Activated T-cell treated with anti-CD3 and anti-CD28 coated beads, Interleukin-2, amount 50 U/mL, for 4 hours (primary cell): ENCODE measurements at regions not wholly inside any gene's neighbourhood (a gene's known extent, or its start where the extent isn't known, plus 50 kb on each side); places are given as distances from the start of the nearest gene placed in this dataset.
A peak's percentile ranks its signal among the peaks of the same experiment; 100 is the strongest.
"Not testable (repeated sequence)": the region's sequence is repeated elsewhere in the genome, so short reads cannot be mapped to it uniquely, and the experiment has no call there.

Experiments used
- ATAC-seq, 2 donors: fragments of 200-7000 bp; cut with Tn5 transposase; one replicate each; pipeline ENCODE4 v1.10.0; 2021
- DNase-seq: peaks from one replicate; pipeline ENCODE4 v3.0.0-alpha.2; 2020
- H3K27me3 Mint-ChIP-seq: one replicate; pipeline ENCODE4 v1.8.0; 2021; ENCODE audit warnings: low read depth, mixed read lengths
- H3K36me3 Mint-ChIP-seq: one replicate; pipeline ENCODE4 v1.8.0; 2022; ENCODE audit warnings: mixed read lengths; ENCODE audit not compliant: insufficient read depth
- H3K4me1 Mint-ChIP-seq: one replicate; pipeline ENCODE4 v1.8.0; 2021; ENCODE audit warnings: low read depth, mixed read lengths
- H3K4me3 Mint-ChIP-seq: one replicate; pipeline ENCODE4 v1.8.0; 2021; ENCODE audit warnings: mild to moderate bottlenecking, moderate library complexity, mixed read lengths
- H3K9me3 Mint-ChIP-seq: one replicate; pipeline ENCODE4 v1.8.0; 2021; ENCODE audit warnings: mixed read lengths

- Mint-ChIP-seq H3K9me3 (no peaks in the 10 kb centered on the region), H3K36me3 (no peaks in the 10 kb centered on the region), H3K4me1 (no peaks in the 10 kb centered on the region), H3K4me3 (no peak overlapping the region), H3K27me3 (peaks cover 24% of the 10 kb centered on the region)
- DNase-seq (no peak), ATAC-seq (no peak)
These were observed 373.7 kb upstream of the CCNH start for GRCh38 chr5:87786471-87786870.

- Mint-ChIP-seq H3K27me3 (peaks cover 29% of the 10 kb centered on the region), H3K9me3 (no peaks in the 10 kb centered on the region), H3K4me1 (no peaks in the 10 kb centered on the region), H3K36me3 (no peaks in the 10 kb centered on the region), H3K4me3 (no peak overlapping the region)
- DNase-seq (no peak), ATAC-seq (no peak)
These were observed 373.0 kb upstream of the CCNH start for GRCh38 chr5:87785554-87786335.

- no peaks in the 10 kb centered on the region for H3K9me3 Mint-ChIP-seq
- H3K36me3 Mint-ChIP-seq, result no peaks in the 10 kb centered on the region
- no peaks in the 10 kb centered on the region for H3K4me1 Mint-ChIP-seq
- ATAC-seq (no peak), DNase-seq (no peak)
- H3K4me3 Mint-ChIP-seq, result no peak overlapping the region
- H3K27me3 Mint-ChIP-seq, result peaks cover 31% of the 10 kb centered on the region
These were observed 372.3 kb upstream of the CCNH start for GRCh38 chr5:87784879-87785495.

- Mint-ChIP-seq H3K4me3 (no peak overlapping the region), H3K36me3 (no peaks in the 10 kb centered on the region), H3K9me3 (no peaks in the 10 kb centered on the region), H3K4me1 (no peaks in the 10 kb centered on the region), H3K27me3 (peaks cover 31% of the 10 kb centered on the region)
- DNase-seq (no peak), ATAC-seq (no peak)
These were observed 371.6 kb upstream of the CCNH start for GRCh38 chr5:87784311-87784710.

- Mint-ChIP-seq H3K4me1 (no peaks in the 10 kb centered on the region), H3K4me3 (no peak overlapping the region), H3K27me3 (peaks cover 29% of the 10 kb centered on the region), H3K9me3 (no peaks in the 10 kb centered on the region), H3K36me3 (no peaks in the 10 kb centered on the region)
- no peak for ATAC-seq
- DNase-seq, result no peak
These were observed 370.2 kb upstream of the CCNH start for GRCh38 chr5:87782916-87783315.

- H3K4me3 Mint-ChIP-seq, result no peak overlapping the region
- no peaks in the 10 kb centered on the region for H3K4me1 Mint-ChIP-seq
- no peaks in the 10 kb centered on the region for H3K36me3 Mint-ChIP-seq
- H3K27me3 Mint-ChIP-seq, result peaks cover 29% of the 10 kb centered on the region
- DNase-seq, result no peak
- ATAC-seq, result no peak
- H3K9me3 Mint-ChIP-seq, result no peaks in the 10 kb centered on the region
These were observed 369.2 kb upstream of the CCNH start for GRCh38 chr5:87781976-87782375.

GRCh38 chr5:87780831-87781760 lies 368.4 kb upstream of the CCNH start:
- peak; percentile 64 for DNase-seq
- H3K9me3 Mint-ChIP-seq, result no peaks in the 10 kb centered on the region
- no peaks in the 10 kb centered on the region for H3K36me3 Mint-ChIP-seq
- H3K4me3 Mint-ChIP-seq, result no peak overlapping the region
- no peaks in the 10 kb centered on the region for H3K4me1 Mint-ChIP-seq
- peaks cover 32% of the 10 kb centered on the region for H3K27me3 Mint-ChIP-seq
- ATAC-seq, result peak; percentile 97 to 98

- DNase-seq (no peak), ATAC-seq (no peak)
- Mint-ChIP-seq H3K4me3 (no peak overlapping the region), H3K36me3 (no peaks in the 10 kb centered on the region), H3K4me1 (no peaks in the 10 kb centered on the region), H3K27me3 (peaks cover 22% of the 10 kb centered on the region), H3K9me3 (no peaks in the 10 kb centered on the region)
These were observed 366.1 kb upstream of the CCNH start for GRCh38 chr5:87778876-87779275.

- H3K4me3 Mint-ChIP-seq, result no peak overlapping the region
- H3K9me3 Mint-ChIP-seq, result no peaks in the 10 kb centered on the region
- no peak for DNase-seq
- H3K36me3 Mint-ChIP-seq, result no peaks in the 10 kb centered on the region
- no peaks in the 10 kb centered on the region for H3K4me1 Mint-ChIP-seq
- H3K27me3 Mint-ChIP-seq, result peaks cover 26% of the 10 kb centered on the region
- no peak for ATAC-seq
These were observed 365.1 kb upstream of the CCNH start for GRCh38 chr5:87777877-87778276.

GRCh38 chr5:87776785-87777184 lies 364.1 kb upstream of the CCNH start:
- Mint-ChIP-seq H3K9me3 (no peaks in the 10 kb centered on the region), H3K4me1 (no peaks in the 10 kb centered on the region), H3K27me3 (peaks cover 18% of the 10 kb centered on the region), H3K4me3 (no peak overlapping the region), H3K36me3 (no peaks in the 10 kb centered on the region)
- DNase-seq (no peak), ATAC-seq (no peak)

- not testable (repeated sequence) for H3K4me3 Mint-ChIP-seq, H3K9me3 Mint-ChIP-seq, DNase-seq, H3K4me1 Mint-ChIP-seq, H3K36me3 Mint-ChIP-seq, ATAC-seq
- peaks cover 14% of the 10 kb centered on the region for H3K27me3 Mint-ChIP-seq
These were observed 363.6 kb upstream of the CCNH start for GRCh38 chr5:87776302-87776701.

GRCh38 chr5:87775228-87775627 lies 362.5 kb upstream of the CCNH start:
- Mint-ChIP-seq H3K27me3 (peaks cover 12% of the 10 kb centered on the region), H3K4me3 (no peak overlapping the region), H3K4me1 (no peaks in the 10 kb centered on the region), H3K36me3 (no peaks in the 10 kb centered on the region), H3K9me3 (no peaks in the 10 kb centered on the region)
- ATAC-seq, result no peak
- no peak for DNase-seq

- ATAC-seq, result no peak
- no peaks in the 10 kb centered on the region for H3K36me3 Mint-ChIP-seq
- H3K4me3 Mint-ChIP-seq, result no peak overlapping the region
- peaks cover 12% of the 10 kb centered on the region for H3K27me3 Mint-ChIP-seq
- H3K9me3 Mint-ChIP-seq, result no peaks in the 10 kb centered on the region
- no peak for DNase-seq
- no peaks in the 10 kb centered on the region for H3K4me1 Mint-ChIP-seq
These were observed 362.1 kb upstream of the CCNH start for GRCh38 chr5:87774804-87775203.

GRCh38 chr5:87770601-87771121 lies 357.9 kb upstream of the CCNH start:
- Mint-ChIP-seq H3K4me1 (no peaks in the 10 kb centered on the region), H3K4me3 (no peak overlapping the region), H3K27me3 (peaks cover 14% of the 10 kb centered on the region), H3K9me3 (no peaks in the 10 kb centered on the region), H3K36me3 (no peaks in the 10 kb centered on the region)
- ATAC-seq, result no peak
- no peak for DNase-seq
